ENCODE measurements at regions not wholly inside any gene's neighbourhood (a gene's known extent, or its start where the extent isn't known, plus 50 kb on each side); places are given as distances from the start of the nearest gene placed in this dataset.

DNA sequence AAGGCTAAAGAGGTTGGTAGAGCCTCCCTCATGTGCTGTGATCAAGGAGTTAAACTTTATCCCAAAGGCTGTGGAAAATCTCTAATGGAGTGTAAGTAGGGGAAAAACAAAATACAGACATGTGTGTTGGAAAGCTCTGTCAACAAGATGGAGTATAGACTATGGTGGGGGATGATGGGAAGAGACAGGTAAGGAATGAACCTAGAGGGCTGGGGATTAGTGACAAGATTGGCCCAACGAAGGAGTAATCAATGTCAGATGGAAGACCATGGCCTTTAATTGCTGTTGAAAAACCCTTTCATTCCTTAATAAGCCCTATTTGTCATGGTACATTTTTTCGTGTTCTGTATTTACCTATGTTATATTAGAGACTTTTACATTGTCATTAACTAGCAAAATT, 278.6 kb downstream of the SQOR start:
- TF ChIP-seq, protein P1, sequence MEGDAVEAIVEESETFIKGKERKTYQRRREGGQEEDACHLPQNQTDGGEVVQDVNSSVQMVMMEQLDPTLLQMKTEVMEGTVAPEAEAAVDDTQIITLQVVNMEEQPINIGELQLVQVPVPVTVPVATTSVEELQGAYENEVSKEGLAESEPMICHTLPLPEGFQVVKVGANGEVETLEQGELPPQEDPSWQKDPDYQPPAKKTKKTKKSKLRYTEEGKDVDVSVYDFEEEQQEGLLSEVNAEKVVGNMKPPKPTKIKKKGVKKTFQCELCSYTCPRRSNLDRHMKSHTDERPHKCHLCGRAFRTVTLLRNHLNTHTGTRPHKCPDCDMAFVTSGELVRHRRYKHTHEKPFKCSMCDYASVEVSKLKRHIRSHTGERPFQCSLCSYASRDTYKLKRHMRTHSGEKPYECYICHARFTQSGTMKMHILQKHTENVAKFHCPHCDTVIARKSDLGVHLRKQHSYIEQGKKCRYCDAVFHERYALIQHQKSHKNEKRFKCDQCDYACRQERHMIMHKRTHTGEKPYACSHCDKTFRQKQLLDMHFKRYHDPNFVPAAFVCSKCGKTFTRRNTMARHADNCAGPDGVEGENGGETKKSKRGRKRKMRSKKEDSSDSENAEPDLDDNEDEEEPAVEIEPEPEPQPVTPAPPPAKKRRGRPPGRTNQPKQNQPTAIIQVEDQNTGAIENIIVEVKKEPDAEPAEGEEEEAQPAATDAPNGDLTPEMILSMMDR (IDR thresholded peaks at IDR 0.05) = no peak
- no peak for TF ChIP-seq POLR2A (IDR thresholded peaks at IDR 0.05)

Measured in uterus (tissue), 2 donors.